Endodermal cell (in vitro differentiated cells): ENCODE measurements at regions not wholly inside any gene's neighbourhood (a gene's known extent, or its start where the extent isn't known, plus 50 kb on each side); places are given as distances from the start of the nearest gene placed in this dataset.
"Not testable (repeated sequence)": the region's sequence is repeated elsewhere in the genome, so short reads cannot be mapped to it uniquely, and the experiment has no call there.

ENCODE experiments used
- DNase-seq: peaks from one replicate; pipeline ENCODE4 v3.0.0-alpha.2; 2017
- H3K27ac ChIP-seq: 2 replicates; pipeline ENCODE4 v1.5.1; 2013; ENCODE audit warnings: mild to moderate bottlenecking, low read depth, low read length, moderate library complexity
- H3K27me3 ChIP-seq: 2 replicates; pipeline ENCODE4 v1.6.1; 2013; ENCODE audit warnings: mild to moderate bottlenecking, low read length, moderate library complexity; ENCODE audit not compliant: insufficient read depth, control insufficient read depth, poor library complexity, severe bottlenecking
- H3K36me3 ChIP-seq: 2 replicates; pipeline ENCODE4 v1.7.0; 2013; ENCODE audit warnings: mild to moderate bottlenecking, low read length, moderate library complexity; ENCODE audit not compliant: control insufficient read depth, insufficient read depth
- H3K4me1 ChIP-seq: one replicate; pipeline ENCODE4 v1.7.0; 2013; ENCODE audit warnings: low read length; ENCODE audit not compliant: control insufficient read depth, insufficient read depth
- H3K4me3 ChIP-seq: 2 replicates; pipeline ENCODE4 v1.5.1; 2013; ENCODE audit warnings: mild to moderate bottlenecking, low read length, moderate library complexity
- H3K9ac ChIP-seq: 2 replicates; pipeline ENCODE4 v1.6.1; 2013; ENCODE audit warnings: mild to moderate bottlenecking, low read length, moderate library complexity; ENCODE audit not compliant: poor library complexity, severe bottlenecking; ENCODE audit errors: extremely low read depth
- H3K9me3 ChIP-seq: 2 replicates; pipeline ENCODE4 v1.6.1; 2013; ENCODE audit warnings: mild to moderate bottlenecking, low read length, moderate library complexity; ENCODE audit not compliant: control insufficient read depth
- H3K27ac Mint-ChIP-seq: 2 replicates; pipeline ENCODE4 v1.8.0; 2020; ENCODE audit warnings: mixed read lengths
- H3K27me3 Mint-ChIP-seq: 2 replicates; pipeline ENCODE4 v1.8.0; 2021; ENCODE audit warnings: mild to moderate bottlenecking, mixed read lengths; ENCODE audit not compliant: insufficient read depth
- H3K36me3 Mint-ChIP-seq: 2 replicates; pipeline ENCODE4 v1.8.0; 2020; ENCODE audit warnings: low read depth, mixed read lengths
- H3K4me1 Mint-ChIP-seq: 2 replicates; pipeline ENCODE4 v1.8.0; 2020; ENCODE audit warnings: mixed read lengths
- H3K4me3 Mint-ChIP-seq: 2 replicates; pipeline ENCODE4 v1.8.0; 2020; ENCODE audit warnings: mild to moderate bottlenecking, moderate library complexity, mixed read lengths
- H3K9me3 Mint-ChIP-seq: 2 replicates; pipeline ENCODE4 v1.8.0; 2020; ENCODE audit warnings: mild to moderate bottlenecking, mixed read lengths
- WGBS, 2 experiments: methylation state at CpG; one replicate each; pipeline versions ENCODE4 v1.1.5 to v1.1.7; 2013; ENCODE audit warnings: missing lambda C conversion rate in 2 of 2, mixed read lengths in 1 of 2; ENCODE audit not compliant: insufficient coverage in 1 of 2, insufficient read length in 1 of 2; 5-methylcytosine and 5-hydroxymethylcytosine counted together
- TF ChIP-seq, protein P1 (sequence below): fragments of 200-600 bp; sonication (generic); conservative IDR thresholded peaks from 2 replicates; pipeline ENCODE4 v1.5.0; 2021; ENCODE audit warnings: antibody characterized with exemption, mild to moderate bottlenecking

DNA sequence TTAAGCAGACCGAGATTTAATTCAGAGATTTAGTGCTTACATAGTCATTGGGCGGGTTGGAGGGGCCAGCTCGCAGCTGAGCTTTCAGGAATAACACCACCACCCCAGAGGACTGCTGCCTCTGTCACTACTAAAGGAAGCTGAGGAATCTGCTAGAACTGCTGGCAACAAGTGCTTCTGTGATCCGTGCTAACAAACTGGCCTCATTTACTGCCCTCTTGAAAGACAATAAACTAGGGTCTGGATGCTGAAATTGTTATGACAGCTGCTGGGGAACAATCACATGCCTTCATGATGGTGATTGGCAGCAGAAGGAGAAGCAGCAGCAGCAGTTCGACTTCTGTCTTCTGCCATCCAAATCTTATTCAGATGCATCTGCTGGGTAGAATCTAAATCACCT, 285.5 kb upstream of the TAC1 start:
- 86 to 100% methylated on average over 1 to 5 of the region's 5 CpGs for WGBS, 2 experiments
- no peak overlapping the region for H3K4me3 Mint-ChIP-seq

DNA sequence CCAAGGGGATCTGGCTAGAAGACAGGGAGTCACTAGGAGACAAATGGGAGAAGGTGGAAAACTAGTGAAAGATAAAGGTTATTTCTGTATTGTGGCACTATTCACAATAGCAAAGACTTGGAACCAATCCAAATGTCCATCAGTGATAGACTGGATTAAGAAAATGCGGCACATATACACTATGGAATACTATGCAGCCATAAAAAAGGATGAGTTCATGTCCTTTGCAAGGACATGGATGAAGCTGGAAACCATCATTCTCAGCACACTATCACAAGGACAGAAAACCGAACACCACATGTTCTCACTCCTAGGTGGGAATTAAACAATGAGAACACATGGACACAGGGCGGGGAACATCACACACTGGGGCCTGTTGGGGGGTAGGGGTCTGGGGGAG, 282.4 kb upstream of the TAC1 start:
- not testable (repeated sequence) for H3K27ac Mint-ChIP-seq, H3K4me3 Mint-ChIP-seq, DNase-seq, H3K36me3 Mint-ChIP-seq, H3K9ac ChIP-seq, H3K36me3 ChIP-seq, H3K4me1 ChIP-seq, H3K9me3 ChIP-seq, H3K27ac ChIP-seq, H3K4me3 ChIP-seq, H3K27me3 ChIP-seq, H3K27me3 Mint-ChIP-seq, H3K4me1 Mint-ChIP-seq
- 80 to 90% methylated on average over 1 to 2 of the region's 3 CpGs for WGBS, 2 experiments
- H3K9me3 Mint-ChIP-seq: peaks cover 13% of the 10 kb centered on the region

More for the DNA sequence above, 285.5 kb upstream of the TAC1 start:
- peaks cover 11% of the 10 kb centered on the region for H3K9me3 ChIP-seq
- no peaks in the 10 kb centered on the region for H3K4me1 Mint-ChIP-seq
- no peak overlapping the region for H3K4me3 ChIP-seq
- no peak overlapping the region for H3K27ac ChIP-seq
- H3K36me3 ChIP-seq: no peaks in the 10 kb centered on the region
- H3K4me1 ChIP-seq: no peaks in the 10 kb centered on the region
- DNase-seq: no peak
- no peak overlapping the region for H3K9ac ChIP-seq
- TF ChIP-seq, protein P1, sequence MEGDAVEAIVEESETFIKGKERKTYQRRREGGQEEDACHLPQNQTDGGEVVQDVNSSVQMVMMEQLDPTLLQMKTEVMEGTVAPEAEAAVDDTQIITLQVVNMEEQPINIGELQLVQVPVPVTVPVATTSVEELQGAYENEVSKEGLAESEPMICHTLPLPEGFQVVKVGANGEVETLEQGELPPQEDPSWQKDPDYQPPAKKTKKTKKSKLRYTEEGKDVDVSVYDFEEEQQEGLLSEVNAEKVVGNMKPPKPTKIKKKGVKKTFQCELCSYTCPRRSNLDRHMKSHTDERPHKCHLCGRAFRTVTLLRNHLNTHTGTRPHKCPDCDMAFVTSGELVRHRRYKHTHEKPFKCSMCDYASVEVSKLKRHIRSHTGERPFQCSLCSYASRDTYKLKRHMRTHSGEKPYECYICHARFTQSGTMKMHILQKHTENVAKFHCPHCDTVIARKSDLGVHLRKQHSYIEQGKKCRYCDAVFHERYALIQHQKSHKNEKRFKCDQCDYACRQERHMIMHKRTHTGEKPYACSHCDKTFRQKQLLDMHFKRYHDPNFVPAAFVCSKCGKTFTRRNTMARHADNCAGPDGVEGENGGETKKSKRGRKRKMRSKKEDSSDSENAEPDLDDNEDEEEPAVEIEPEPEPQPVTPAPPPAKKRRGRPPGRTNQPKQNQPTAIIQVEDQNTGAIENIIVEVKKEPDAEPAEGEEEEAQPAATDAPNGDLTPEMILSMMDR: no peak
- peaks cover 2% of the 10 kb centered on the region for H3K27me3 Mint-ChIP-seq
- peaks cover 24% of the 10 kb centered on the region for H3K9me3 Mint-ChIP-seq
- H3K27me3 ChIP-seq: no peaks in the 10 kb centered on the region
- no peak overlapping the region for H3K27ac Mint-ChIP-seq
- H3K36me3 Mint-ChIP-seq: no peaks in the 10 kb centered on the region

DNA sequence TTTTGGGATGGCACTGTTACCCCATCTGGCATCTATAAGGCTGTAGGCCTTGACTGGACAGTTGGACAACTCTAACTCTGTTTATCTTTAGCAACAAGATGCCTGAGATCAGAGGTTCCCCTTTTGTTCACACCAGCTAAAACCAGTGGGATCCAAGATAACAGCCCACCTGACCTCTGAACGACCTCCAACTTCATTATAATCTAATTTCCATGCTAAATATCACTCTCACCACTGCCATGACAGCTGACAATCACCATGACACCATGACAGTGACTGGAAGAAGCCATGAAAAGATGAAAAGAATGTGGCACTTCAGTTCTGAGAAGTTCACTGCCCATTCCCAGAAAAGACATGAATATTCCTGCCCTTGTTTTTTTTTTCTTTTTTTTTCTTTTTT, 281.4 kb upstream of the TAC1 start:
- H3K9ac ChIP-seq: no peak overlapping the region
- DNase-seq: no peak
- Mint-ChIP-seq H3K27ac (no peak overlapping the region), H3K4me1 (peaks cover 9% of the 10 kb centered on the region), H3K9me3 (peaks cover 13% of the 10 kb centered on the region), H3K27me3 (peaks cover 2% of the 10 kb centered on the region), H3K4me3 (no peak overlapping the region), H3K36me3 (no peaks in the 10 kb centered on the region)
- no peak overlapping the region for H3K4me3 ChIP-seq
- no peaks in the 10 kb centered on the region for H3K27me3 ChIP-seq
- H3K27ac ChIP-seq: no peak overlapping the region
- WGBS, 2 experiments: 77% methylated on average over 1 of the region's 1 CpG; no CpG with 5 or more reads in 1 of the 2 experiments
- peaks cover 6% of the 10 kb centered on the region for H3K9me3 ChIP-seq
- H3K4me1 ChIP-seq: no peaks in the 10 kb centered on the region
- TF ChIP-seq, protein P1: no peak
- H3K36me3 ChIP-seq: no peaks in the 10 kb centered on the region

DNA sequence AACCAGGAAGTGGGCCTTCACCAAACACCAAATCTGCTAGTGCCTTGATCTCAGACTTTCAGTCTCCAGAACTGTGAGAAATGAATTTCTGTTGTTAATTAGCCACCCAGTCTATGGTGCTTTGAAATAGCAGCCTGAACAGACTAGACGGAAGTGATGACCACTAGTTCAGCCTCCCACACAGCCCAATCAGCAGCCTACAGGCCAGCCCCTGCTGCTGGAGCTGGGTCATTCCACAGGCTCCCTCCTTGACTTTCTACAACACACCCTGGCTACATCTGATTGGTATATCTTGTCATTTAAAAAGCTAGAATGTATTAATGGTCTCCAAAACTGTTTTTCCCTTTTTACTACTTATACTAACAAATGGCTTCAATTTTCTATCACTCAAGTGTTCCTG, 277.2 kb upstream of the TAC1 start:
- Mint-ChIP-seq H3K4me1 (peaks cover 9% of the 10 kb centered on the region), H3K36me3 (no peaks in the 10 kb centered on the region), H3K9me3 (peaks cover 6% of the 10 kb centered on the region), H3K27me3 (peaks cover 7% of the 10 kb centered on the region), H3K4me3 (no peak overlapping the region), H3K27ac (no peak overlapping the region)
- Histone ChIP-seq H3K36me3 (no peaks in the 10 kb centered on the region), H3K4me1 (no peaks in the 10 kb centered on the region), H3K9me3 (no peaks in the 10 kb centered on the region), H3K9ac (no peak overlapping the region), H3K27ac (no peak overlapping the region), H3K4me3 (no peak overlapping the region), H3K27me3 (no peaks in the 10 kb centered on the region)
- DNase-seq: no peak
- WGBS, 2 experiments: 83 to 84% methylated on average over 1 of the region's 1 CpG
- TF ChIP-seq, protein P1: no peak
